Heart left ventricle (tissue), 13 donors: ENCODE measurements at regions not wholly inside any gene's neighbourhood (a gene's known extent, or its start where the extent isn't known, plus 50 kb on each side); places are given as distances from the start of the nearest gene placed in this dataset.

Experiments used
- POLR2A ChIP-seq, 2 donors: fragments of 450-650 bp; IDR thresholded peaks; one replicate each; pipeline ENCODE4 v1.6.1; 2017; ENCODE audit warnings: antibody characterized with exemption in 2 of 2, mild to moderate bottlenecking in 2 of 2, moderate library complexity in 2 of 2
- TF ChIP-seq, protein P1 (sequence below), 12 donors: fragments of 200-600 bp; sonication (generic) in 4 of 12; IDR thresholded peaks; one replicate each; pipeline versions ENCODE4 v1.5.0 to v1.8.0; 2018 to 2022; ENCODE audit warnings: antibody characterized with exemption in 12 of 12, mild to moderate bottlenecking in 5 of 12
- donor health status: ischemic (EF 13 %, LVEDD 7.1; RV severe dilation, severe dysfunction).
- donor health status: DM: no; HTN: yes; CAD: no.
- donor health status: DM: no; HTN: no; CAD: no.
- donor health status: ischemic (EF 25% LVEDD 6.9; RV normal size, moderate dysfunction).
- donor health status: ischemic (EF 25% LVEDD 5.7; RV mildly dilated, moderate dysfunction).
- donor health status: ischemic (EF 35%, LVEDD 5.7; RV mildly dilated, moderate dysfunction).
- donor health status: nonischemic (EF 11% LVEDD 7.7; RV severe dilation, severe dysfunction).
- donor health status: DM: yes; HTN: yes; CAD: no.
- donor health status: PGD.
- donor health status: ischemic (EF 29% LVEDD 5.4; RV normal size, mild dysfunction).
- donor health status: nonischemic (EF 23%, LVEDD 6.1; RV moderate dilation, normal function).

DNA sequence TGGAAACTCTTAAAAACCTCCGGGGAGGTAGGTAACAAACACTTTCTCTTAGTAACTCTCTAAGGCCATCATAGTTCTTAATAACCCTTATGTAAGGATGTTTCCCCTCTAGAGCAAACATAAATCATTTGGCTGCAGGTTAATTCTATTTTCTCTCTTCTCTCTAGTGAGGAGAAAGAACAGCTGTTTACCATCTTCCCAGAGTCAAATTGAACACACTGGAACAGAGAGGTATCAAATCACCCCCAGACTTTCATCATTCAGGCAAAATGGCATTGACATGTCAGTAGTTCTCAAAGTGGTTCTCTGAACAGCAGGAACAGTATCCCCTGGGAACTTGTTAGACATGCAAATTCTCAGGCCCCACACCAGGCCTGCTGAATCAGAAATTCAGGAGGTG lies 240.7 kb downstream of the MEIS1 start:
- no peak for TF ChIP-seq POLR2A (IDR thresholded peaks at IDR 0.05)
- TF ChIP-seq, protein P1, sequence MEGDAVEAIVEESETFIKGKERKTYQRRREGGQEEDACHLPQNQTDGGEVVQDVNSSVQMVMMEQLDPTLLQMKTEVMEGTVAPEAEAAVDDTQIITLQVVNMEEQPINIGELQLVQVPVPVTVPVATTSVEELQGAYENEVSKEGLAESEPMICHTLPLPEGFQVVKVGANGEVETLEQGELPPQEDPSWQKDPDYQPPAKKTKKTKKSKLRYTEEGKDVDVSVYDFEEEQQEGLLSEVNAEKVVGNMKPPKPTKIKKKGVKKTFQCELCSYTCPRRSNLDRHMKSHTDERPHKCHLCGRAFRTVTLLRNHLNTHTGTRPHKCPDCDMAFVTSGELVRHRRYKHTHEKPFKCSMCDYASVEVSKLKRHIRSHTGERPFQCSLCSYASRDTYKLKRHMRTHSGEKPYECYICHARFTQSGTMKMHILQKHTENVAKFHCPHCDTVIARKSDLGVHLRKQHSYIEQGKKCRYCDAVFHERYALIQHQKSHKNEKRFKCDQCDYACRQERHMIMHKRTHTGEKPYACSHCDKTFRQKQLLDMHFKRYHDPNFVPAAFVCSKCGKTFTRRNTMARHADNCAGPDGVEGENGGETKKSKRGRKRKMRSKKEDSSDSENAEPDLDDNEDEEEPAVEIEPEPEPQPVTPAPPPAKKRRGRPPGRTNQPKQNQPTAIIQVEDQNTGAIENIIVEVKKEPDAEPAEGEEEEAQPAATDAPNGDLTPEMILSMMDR (IDR thresholded peaks at IDR 0.05): no peak
